HG03135 (cell line): ENCODE measurements at regions not wholly inside any gene's neighbourhood (a gene's known extent, or its start where the extent isn't known, plus 50 kb on each side); places are given as distances from the start of the nearest gene placed in this dataset.

ENCODE experiments used
- ATAC-seq: cut with Tn5 transposase; IDR thresholded peaks from one replicate; pipeline ENCODE4 v1.9.1; 2021; ENCODE audit warnings: mild to moderate bottlenecking, moderate library complexity; ENCODE audit not compliant: unreplicated experiment

- ATAC-seq: no peak
These were observed 136.0 kb upstream of the CST7 start for GRCh38 chr20:24813080-24813479.

GRCh38 chr20:24813496-24813895, 135.6 kb upstream of the CST7 start:
- no peak for ATAC-seq

GRCh38 chr20:24813936-24814335, 135.1 kb upstream of the CST7 start:
- ATAC-seq: no peak

DNA sequence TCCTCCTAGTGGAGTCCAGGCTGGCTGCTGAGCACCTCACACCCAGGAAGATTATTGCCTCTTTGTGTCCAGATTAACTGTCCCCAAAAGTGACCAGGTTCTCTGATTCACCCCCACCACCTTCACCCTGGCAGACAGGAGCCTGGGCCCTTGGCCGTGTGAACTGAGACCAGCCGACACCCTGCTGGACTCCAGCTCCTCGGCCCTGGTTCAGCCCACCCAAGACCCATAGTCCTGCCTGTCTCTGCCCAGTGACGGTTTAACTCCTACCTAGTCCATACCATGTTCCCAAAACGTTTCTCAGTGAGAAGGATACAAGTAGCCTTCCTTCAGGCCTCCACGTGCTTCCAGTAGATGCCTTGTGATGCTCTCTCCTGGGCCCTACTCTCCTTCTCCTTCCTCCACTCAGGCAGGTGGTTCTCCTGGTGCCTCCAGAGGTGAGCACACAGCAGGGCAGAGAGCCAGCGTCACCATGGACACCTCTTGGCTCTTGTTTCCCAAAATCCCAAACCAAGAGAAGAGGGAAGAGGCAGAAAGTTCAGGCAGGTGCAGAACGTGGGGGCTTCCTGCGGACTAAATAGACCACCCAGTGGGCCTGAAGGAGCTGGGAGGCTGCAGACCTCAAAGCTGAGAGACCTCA, 134.4 kb upstream of the CST7 start:
- ATAC-seq: no peak

DNA sequence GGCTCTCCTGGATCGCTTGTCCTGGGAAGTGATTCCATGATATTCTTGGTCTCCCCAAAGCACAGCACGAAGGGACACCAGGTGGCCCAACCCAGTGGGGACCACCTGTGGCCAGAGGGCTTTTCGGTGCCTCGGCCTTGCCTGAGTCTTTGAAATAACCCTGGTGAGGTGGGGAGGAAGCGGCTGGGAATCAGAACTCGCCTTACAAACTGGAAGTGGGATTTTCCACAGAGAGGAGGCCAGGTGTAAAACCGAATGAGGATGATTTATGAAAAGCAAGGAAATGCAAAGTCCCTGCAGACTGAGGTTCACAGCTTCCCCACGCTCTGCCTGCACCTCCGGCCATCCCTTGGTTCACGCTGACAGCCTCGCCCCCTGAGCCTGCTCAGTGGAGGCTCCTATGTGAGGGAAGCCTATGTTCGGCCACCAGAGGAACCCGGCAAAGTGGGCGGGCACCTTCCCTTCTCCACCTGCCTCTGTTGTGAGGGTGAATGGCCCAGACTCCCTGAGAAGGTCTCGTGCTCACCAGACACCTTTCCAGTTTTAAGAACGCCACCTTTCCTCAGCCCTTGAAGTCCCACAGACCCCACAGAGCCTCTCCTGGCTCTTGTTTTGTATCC, 133.8 kb upstream of the CST7 start:
- ATAC-seq: no peak

- ATAC-seq: no peak
These were observed 133.1 kb upstream of the CST7 start for GRCh38 chr20:24815931-24816330.

DNA sequence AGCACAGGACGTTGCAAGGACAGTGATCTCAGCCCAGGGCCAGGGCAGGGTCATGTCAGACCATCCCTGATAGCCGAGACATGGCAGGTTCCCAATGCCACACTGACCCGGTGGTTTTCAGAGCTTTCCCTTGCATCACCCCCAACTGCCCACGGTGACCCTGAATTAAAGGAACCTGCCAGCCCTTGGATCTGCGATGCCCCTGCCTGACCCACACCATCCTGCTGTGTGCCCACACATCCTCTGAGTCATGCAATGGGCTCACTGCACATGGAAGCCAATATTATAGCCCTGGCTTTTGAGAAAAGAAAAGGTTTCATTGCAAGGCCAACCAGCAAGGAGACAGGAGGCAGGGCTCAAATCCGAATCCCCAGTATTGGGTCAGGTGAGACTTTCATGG, 132.6 kb upstream of the CST7 start:
- no peak for ATAC-seq

DNA sequence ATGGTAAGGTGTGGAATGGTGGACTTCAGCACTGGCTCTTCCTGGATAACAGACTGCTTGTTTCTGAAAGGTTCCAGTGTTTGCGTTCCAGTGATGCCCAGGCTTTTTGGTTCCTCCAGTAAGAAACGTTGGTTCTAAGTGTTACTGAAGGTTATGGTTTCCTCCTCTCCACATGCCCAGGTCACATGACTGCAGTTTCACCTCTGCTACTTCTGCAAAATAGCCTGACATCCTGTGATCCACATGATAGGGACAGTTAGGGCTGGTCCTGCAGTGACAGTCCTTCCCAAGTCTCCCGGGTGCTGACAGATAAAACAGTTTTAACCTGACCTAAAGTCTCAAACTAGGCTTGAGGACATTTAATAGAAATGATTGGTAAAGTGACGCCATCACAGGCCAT, 132.2 kb upstream of the CST7 start:
- no peak for ATAC-seq

DNA sequence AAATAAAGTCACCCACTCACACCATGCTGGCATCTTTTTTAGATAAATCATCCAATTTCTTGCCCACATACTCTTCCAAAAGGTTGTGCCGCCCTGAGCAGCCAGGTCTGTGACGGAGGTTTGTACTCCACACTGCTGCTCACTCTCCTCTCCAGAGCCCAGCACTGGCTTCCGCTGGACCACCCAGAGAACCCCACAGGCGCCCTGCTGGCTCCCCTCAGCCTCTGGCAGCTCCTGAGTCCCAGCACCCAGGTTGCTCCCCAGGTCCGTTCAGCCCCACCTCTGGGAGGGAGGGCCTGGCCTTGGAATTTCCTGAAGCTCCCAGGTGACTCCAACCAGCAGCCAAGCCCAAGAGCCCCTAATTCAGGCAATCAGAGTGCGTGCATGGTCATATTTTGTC, 131.7 kb upstream of the CST7 start:
- ATAC-seq: no peak

DNA sequence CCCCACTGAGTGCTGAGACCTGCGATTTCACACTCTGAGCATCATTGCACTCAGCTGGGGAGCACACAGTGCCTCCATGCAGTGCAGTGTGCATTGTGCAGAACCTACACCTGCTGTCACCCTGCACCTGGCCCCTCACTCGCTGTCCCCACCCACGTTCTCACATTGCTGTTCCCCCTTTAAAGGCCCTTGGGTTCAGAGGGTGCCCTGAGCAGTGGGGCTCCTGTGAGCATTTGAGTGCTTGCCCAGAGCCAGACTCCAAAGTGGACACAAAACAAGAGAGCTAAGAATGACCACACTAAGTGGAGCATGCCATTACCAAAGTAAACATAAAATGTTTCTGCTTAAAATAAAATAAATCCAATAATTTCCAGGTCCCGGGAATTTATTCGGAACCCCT, 131.0 kb upstream of the CST7 start:
- no peak for ATAC-seq

GRCh38 chr20:24819331-24819965, 129.6 kb upstream of the CST7 start:
- ATAC-seq: no peak

DNA sequence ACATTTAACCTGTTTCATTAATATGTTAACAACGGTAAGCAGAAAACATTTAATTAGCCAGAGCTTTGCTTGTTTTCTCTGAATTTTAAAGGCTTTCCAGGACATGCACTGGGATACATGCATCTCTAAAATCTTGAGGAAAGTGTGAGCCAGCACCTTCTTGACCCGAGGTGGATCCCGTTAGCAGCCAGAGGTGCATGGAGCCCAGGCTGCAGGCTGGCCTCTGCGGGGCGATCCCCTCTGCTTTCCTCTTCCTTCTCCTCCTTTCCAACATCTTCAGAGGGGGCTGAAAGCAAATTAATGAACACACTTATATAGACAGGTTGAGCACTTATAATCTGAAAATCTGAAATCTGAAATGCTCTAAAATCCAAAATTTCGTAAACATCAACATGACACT, 128.7 kb upstream of the CST7 start:
- ATAC-seq: no peak

- no peak for ATAC-seq
These were observed 127.7 kb upstream of the CST7 start for GRCh38 chr20:24821391-24821790.

GRCh38 chr20:24823176-24823784, 125.8 kb upstream of the CST7 start:
- ATAC-seq: no peak

GRCh38 chr20:24823989-24824693, 124.9 kb upstream of the CST7 start:
- no peak for ATAC-seq

DNA sequence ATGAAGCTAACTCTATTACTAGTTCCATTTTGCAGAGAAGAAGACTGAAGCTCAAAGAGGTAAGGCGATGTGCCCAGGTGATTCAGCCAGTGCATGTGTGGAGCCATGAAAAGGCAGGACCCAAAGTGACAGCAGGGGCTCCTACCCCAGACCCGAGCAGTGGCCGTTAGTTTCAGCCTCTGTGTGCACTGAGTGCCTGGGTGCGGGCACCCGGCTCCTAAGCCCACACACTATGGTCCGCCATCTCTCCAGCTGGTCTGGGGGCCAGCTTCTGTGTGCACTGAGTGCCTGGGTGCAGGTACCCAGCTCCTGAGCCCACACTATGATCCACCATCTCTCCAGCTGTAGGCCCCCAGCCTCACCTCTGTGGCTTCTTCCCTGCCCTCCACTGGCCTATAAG, 123.5 kb upstream of the CST7 start:
- no peak for ATAC-seq

GRCh38 chr20:24827603-24828295, 121.3 kb upstream of the CST7 start:
- ATAC-seq: no peak

DNA sequence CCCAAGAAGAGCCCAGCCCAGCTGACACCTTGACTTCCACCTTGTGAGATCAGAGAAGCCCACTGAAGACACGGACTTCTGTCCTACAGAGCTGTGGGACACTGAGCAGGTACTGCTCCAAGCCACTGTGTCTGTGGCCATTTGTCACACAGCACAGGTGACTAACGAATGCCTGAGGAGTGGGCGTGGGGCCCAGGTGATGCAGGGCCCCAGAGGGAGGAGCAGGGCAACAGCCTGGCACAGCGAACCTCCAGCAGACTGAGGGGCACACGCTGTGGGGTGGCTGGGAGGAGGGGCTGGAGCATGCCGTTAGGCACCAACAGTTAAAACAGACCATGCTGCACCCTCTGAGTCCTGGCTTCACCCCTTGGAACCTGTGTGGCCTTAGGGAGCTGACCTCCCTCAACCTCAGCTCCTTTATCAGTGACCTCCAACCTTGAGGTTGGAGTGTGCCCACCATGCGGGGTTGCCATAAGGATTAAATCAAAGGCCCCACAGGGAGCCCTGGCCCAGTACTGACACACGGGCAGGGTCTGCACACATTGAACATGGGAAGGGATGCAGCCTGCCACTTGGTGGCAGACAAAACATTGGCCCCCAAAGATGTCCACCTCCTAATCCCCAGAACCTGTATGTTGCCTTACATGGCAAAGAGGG, 119.9 kb upstream of the CST7 start:
- ATAC-seq: no peak

GRCh38 chr20:24829649-24830370, 119.3 kb upstream of the CST7 start:
- ATAC-seq: no peak

DNA sequence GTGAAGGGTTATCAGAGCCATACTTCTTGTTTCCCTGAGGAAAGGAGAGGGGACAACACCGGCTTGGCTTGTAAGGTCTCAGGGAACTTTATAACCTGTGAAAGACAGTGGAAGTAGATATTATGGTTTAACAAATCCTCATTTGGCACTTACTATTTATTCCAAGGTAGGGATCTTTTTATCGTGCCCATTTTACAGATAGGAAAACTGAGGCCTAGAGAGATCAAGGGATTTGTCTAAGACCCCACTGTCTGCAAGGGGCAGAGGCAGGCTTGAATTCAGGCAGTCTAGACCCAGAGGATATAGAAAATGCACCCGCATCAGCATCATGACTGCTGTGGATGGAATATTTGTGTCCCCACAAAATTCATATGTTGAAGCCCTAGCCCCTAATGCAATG, 118.4 kb upstream of the CST7 start:
- no peak for ATAC-seq
